Kidney (tissue), 13 donors: ENCODE measurements at regions not wholly inside any gene's neighbourhood (a gene's known extent, or its start where the extent isn't known, plus 50 kb on each side); places are given as distances from the start of the nearest gene placed in this dataset.

Experiments
- DNase-seq, 5 donors: peaks; one replicate each; pipeline ENCODE4 v3.0.0-alpha.2; 2013 to 2020
- FAIRE-seq: peaks from 2 replicates; lab custom pipeline; 2012; peaks lifted over from hg19 to GRCh38; lab: Jason Lieb, UNC
- H3K27ac ChIP-seq, 2 donors: one replicate each; pipeline ENCODE4 v1.7.0; 2013; ENCODE audit warnings: low read depth in 2 of 2, low read length in 2 of 2, inconsistent platforms in 1 of 2
- H3K27me3 ChIP-seq: one replicate; pipeline ENCODE4 v1.7.1; 2013; ENCODE audit warnings: low read length, inconsistent platforms; ENCODE audit not compliant: control insufficient read depth, insufficient read depth
- H3K36me3 ChIP-seq, 3 donors: one replicate each; pipeline versions ENCODE4 v1.7.0 to v1.7.1; 2013; ENCODE audit warnings: low read length in 3 of 3, control low read depth in 1 of 3, inconsistent platforms in 1 of 3; ENCODE audit not compliant: insufficient read depth in 3 of 3, control insufficient read depth in 2 of 3
- H3K4me1 ChIP-seq, 3 donors: one replicate each; pipeline versions ENCODE4 v1.7.0 to v1.7.1; 2013; ENCODE audit warnings: low read length in 3 of 3, inconsistent platforms in 1 of 3, low read depth in 1 of 3; ENCODE audit not compliant: control insufficient read depth in 2 of 3, insufficient read depth in 2 of 3
- H3K4me3 ChIP-seq, 3 donors: one replicate each; pipeline versions ENCODE4 v1.7.0 to v1.8.1; 2013; ENCODE audit warnings: low read length in 3 of 3, control low read depth in 1 of 3, inconsistent platforms in 1 of 3
- H3K9ac ChIP-seq, 3 donors: one replicate each; pipeline versions ENCODE4 v1.7.0 to v1.7.1; 2013; ENCODE audit warnings: low read length in 3 of 3, control low read depth in 1 of 3, inconsistent platforms in 1 of 3
- H3K9me3 ChIP-seq, 3 donors: one replicate each; pipeline versions ENCODE4 v1.7.0 to v1.7.1; 2013; ENCODE audit warnings: low read length in 3 of 3, control low read depth in 1 of 3, inconsistent platforms in 1 of 3; ENCODE audit not compliant: control insufficient read depth in 2 of 3, insufficient read depth in 1 of 3
- CTCF ChIP-seq: IDR thresholded peaks from 3 replicates; pipeline ENCODE4 v1.5.1; 2012; ENCODE audit warnings: mild to moderate bottlenecking, moderate library complexity, borderline replicate concordance; ENCODE audit not compliant: insufficient read depth; ENCODE audit errors: extremely low read depth
- intact Hi-C: fragments of 100-400 bp; cut with DNase I; formaldehyde crosslinking; loops from one replicate; pipeline ENCODE4 v1.11.1; 2022
- donor health status: control.
- donor health status: control.
- donor health status: control.
- donor health status: control.
- donor health status: control.
- donor health status: DM: yes; HTN: yes; CAD: no.
- donor health status: Normal renal cell carcinoma (clear cell type).

- Histone ChIP-seq H3K27ac (peak overlapping the region in 1 of 2 donors; percentile 7), H3K27me3 (no peaks in the 10 kb centered on the region), H3K9ac (no peak overlapping the region), H3K36me3 (peaks cover 2 to 9% (median 4%) of the 10 kb centered on the region in 3 donors), H3K4me1 (peaks cover 0 to 55% (median 11%) of the 10 kb centered on the region in 3 donors), H3K4me3 (no peak overlapping the region), H3K9me3 (no peaks in the 10 kb centered on the region)
- intact Hi-C loops: loop anchor here (10.0 kb wide), 1 partner anchor 119 kb away; no protein-coding TSS in a partner anchor
- DNase-seq: no peak
- FAIRE-seq: no peak
- no peak for TF ChIP-seq CTCF
Observed at GRCh38 chr6:71386215-71386614, 97.6 kb downstream of the OGFRL1 start.

- Histone ChIP-seq H3K36me3 (peaks cover 2 to 12% (median 9%) of the 10 kb centered on the region in 3 donors), H3K9ac (no peak overlapping the region), H3K4me1 (peaks cover 0 to 65% (median 19%) of the 10 kb centered on the region in 3 donors), H3K27ac (peak overlapping the region; percentile 9 to 51), H3K4me3 (no peak overlapping the region), H3K27me3 (no peaks in the 10 kb centered on the region), H3K9me3 (no peaks in the 10 kb centered on the region)
- no peak for TF ChIP-seq CTCF
- FAIRE-seq (no peak), DNase-seq (no peak)
- intact Hi-C loops: loop anchor here (10.0 kb wide), 1 partner anchor 118 kb away; no protein-coding TSS in a partner anchor
Observed at GRCh38 chr6:71387179-71387578, 98.6 kb downstream of the OGFRL1 start.

GRCh38 chr6:71388068-71388744, 99.6 kb downstream of the OGFRL1 start:
- Histone ChIP-seq H3K4me1 (peaks cover 0 to 73% (median 19%) of the 10 kb centered on the region in 3 donors), H3K9me3 (no peaks in the 10 kb centered on the region), H3K27me3 (no peaks in the 10 kb centered on the region), H3K4me3 (no peak overlapping the region), H3K36me3 (peaks cover 2 to 11% (median 10%) of the 10 kb centered on the region in 3 donors), H3K9ac (no peak overlapping the region), H3K27ac (peak overlapping the region; percentile 52 to 71)
- no peak for TF ChIP-seq CTCF
- FAIRE-seq (no peak), DNase-seq (no peak)
- intact Hi-C loops: loop anchor here (10.0 kb wide), 1 partner anchor 117 kb away; no protein-coding TSS in a partner anchor
